ENCODE measurements at regions not wholly inside any gene's neighbourhood (a gene's known extent, or its start where the extent isn't known, plus 50 kb on each side); places are given as distances from the start of the nearest gene placed in this dataset.
"Not testable (repeated sequence)": the region's sequence is repeated elsewhere in the genome, so short reads cannot be mapped to it uniquely, and the experiment has no call there.

DNA sequence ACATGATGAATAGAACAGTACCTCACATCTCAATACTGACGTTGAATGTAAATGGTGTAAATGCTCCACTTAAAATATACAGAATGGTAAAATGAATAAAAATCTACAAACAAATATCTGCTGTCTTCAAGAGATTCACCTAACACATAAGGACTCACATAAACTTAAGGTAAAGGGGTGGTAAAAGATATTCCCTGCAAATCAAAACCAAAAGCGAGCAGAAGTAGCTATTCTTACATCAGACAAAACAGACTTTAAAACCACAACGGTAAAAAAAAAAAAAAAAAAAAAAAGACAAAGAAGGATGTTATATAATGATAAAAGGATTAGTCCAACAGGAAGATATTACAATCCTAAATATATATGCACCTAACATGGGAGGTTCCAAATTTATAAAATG lies 214.0 kb upstream of the MAST4 start:
- Histone ChIP-seq H3K27me3 (ENCODE audit: control insufficient read depth, insufficient read depth, low read length) (no peaks in the 10 kb centered on the region), H3K4me1 (ENCODE audit: control insufficient read depth, insufficient read depth, low read length) (no peaks in the 10 kb centered on the region), H3K9ac (ENCODE audit: low read depth, low read length) (no peak overlapping the region), H3K9me3 (replicated peaks; ENCODE audit: low read length) (no peaks in the 10 kb centered on the region), H3K36me3 (ENCODE audit: insufficient read depth, low read length) (no peaks in the 10 kb centered on the region), H3K4me3 (ENCODE audit: low read length) (no peak overlapping the region), H3K4me2 (ENCODE audit: low read length) (no peak overlapping the region)

- not testable (repeated sequence) for H3K4me2 ChIP-seq (ENCODE audit: low read length); H3K4me3 ChIP-seq (ENCODE audit: low read length); H3K4me1 ChIP-seq (ENCODE audit: control insufficient read depth, insufficient read depth, low read length); H3K9ac ChIP-seq (ENCODE audit: low read depth, low read length); H3K27me3 ChIP-seq (ENCODE audit: control insufficient read depth, insufficient read depth, low read length); H3K9me3 ChIP-seq (replicated peaks; ENCODE audit: low read length); H3K36me3 ChIP-seq (ENCODE audit: insufficient read depth, low read length)
Measured at GRCh38 chr5:66405145-66405544, 191.0 kb upstream of the MAST4 start.

- H3K4me3 ChIP-seq (ENCODE audit: low read length), result no peak overlapping the region
- H3K4me1 ChIP-seq (ENCODE audit: control insufficient read depth, insufficient read depth, low read length), result no peaks in the 10 kb centered on the region
- H3K9me3 ChIP-seq (replicated peaks; ENCODE audit: low read length), result no peaks in the 10 kb centered on the region
- no peaks in the 10 kb centered on the region for H3K27me3 ChIP-seq (ENCODE audit: control insufficient read depth, insufficient read depth, low read length)
- H3K4me2 ChIP-seq (ENCODE audit: low read length), result no peak overlapping the region
- no peaks in the 10 kb centered on the region for H3K36me3 ChIP-seq (ENCODE audit: insufficient read depth, low read length)
- no peak overlapping the region for H3K9ac ChIP-seq (ENCODE audit: low read depth, low read length)
Measured at GRCh38 chr5:66406761-66407336, 189.3 kb upstream of the MAST4 start.

- H3K27me3 ChIP-seq (ENCODE audit: control insufficient read depth, insufficient read depth, low read length), result no peaks in the 10 kb centered on the region
- H3K9me3 ChIP-seq (replicated peaks; ENCODE audit: low read length), result no peaks in the 10 kb centered on the region
- H3K4me3 ChIP-seq (ENCODE audit: low read length), result no peak overlapping the region
- H3K9ac ChIP-seq (ENCODE audit: low read depth, low read length), result no peak overlapping the region
- no peak overlapping the region for H3K4me2 ChIP-seq (ENCODE audit: low read length)
- H3K36me3 ChIP-seq (ENCODE audit: insufficient read depth, low read length), result no peaks in the 10 kb centered on the region
- no peaks in the 10 kb centered on the region for H3K4me1 ChIP-seq (ENCODE audit: control insufficient read depth, insufficient read depth, low read length)
Measured at GRCh38 chr5:66407765-66408164, 188.4 kb upstream of the MAST4 start.

DNA sequence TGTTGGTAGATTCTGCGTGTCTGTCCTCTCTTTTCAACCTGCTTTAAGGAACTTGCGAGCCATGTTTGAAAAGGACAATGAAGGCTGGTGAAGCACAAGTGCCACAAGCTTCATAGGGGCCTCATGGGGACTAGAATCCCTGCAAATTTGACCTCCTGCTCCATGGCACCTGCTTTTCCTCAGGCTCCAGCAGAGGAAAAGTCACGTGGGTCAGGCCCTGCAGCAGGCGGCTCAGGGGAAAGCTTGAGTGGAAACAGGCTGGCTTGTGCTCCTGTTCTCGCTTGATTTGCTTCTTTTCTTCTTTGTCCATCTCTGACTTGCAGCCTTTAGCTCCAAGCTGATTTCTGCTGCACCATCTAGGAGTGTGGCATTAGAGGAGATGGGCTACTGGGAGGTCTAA lies 187.6 kb upstream of the MAST4 start:
- Histone ChIP-seq H3K4me3 (ENCODE audit: low read length) (no peak overlapping the region), H3K9me3 (replicated peaks; ENCODE audit: low read length) (no peaks in the 10 kb centered on the region), H3K27me3 (ENCODE audit: control insufficient read depth, insufficient read depth, low read length) (no peaks in the 10 kb centered on the region), H3K9ac (ENCODE audit: low read depth, low read length) (no peak overlapping the region), H3K4me2 (ENCODE audit: low read length) (no peak overlapping the region), H3K4me1 (ENCODE audit: control insufficient read depth, insufficient read depth, low read length) (no peaks in the 10 kb centered on the region), H3K36me3 (ENCODE audit: insufficient read depth, low read length) (no peaks in the 10 kb centered on the region)

GRCh38 chr5:66410122-66410521 lies 186.1 kb upstream of the MAST4 start:
- no peak overlapping the region for H3K4me2 ChIP-seq (ENCODE audit: low read length)

DNA sequence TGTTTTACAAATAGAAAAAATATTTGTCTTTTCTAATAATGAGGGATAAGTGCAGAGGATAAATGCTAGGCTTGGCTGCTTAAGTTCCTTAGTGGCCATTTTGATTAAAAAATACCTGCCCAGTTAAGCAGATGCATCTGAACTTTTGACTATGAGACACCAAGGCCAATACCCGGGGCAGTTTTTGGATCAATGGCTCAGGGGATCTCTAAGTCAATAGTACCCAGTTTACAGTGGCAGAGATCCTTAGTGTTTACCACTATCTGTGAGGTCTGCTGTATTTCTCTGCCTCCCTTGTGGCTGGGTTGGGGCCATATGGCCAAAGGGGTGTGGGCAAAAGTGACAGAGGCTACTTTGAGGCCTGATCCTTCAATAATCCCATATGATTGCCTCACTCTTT lies 184.5 kb upstream of the MAST4 start:
- Histone ChIP-seq H3K9me3 (replicated peaks; ENCODE audit: low read length) (no peaks in the 10 kb centered on the region), H3K4me3 (ENCODE audit: low read length) (no peak overlapping the region), H3K4me1 (ENCODE audit: control insufficient read depth, insufficient read depth, low read length) (no peaks in the 10 kb centered on the region), H3K27me3 (ENCODE audit: control insufficient read depth, insufficient read depth, low read length) (no peaks in the 10 kb centered on the region), H3K4me2 (ENCODE audit: low read length) (no peak overlapping the region), H3K9ac (ENCODE audit: low read depth, low read length) (no peak overlapping the region), H3K36me3 (ENCODE audit: insufficient read depth, low read length) (no peaks in the 10 kb centered on the region)

More at GRCh38 chr5:66410122-66410521, 186.1 kb upstream of the MAST4 start:
- H3K4me3 ChIP-seq (ENCODE audit: low read length), result no peak overlapping the region
- H3K27me3 ChIP-seq (ENCODE audit: control insufficient read depth, insufficient read depth, low read length), result no peaks in the 10 kb centered on the region
- no peaks in the 10 kb centered on the region for H3K4me1 ChIP-seq (ENCODE audit: control insufficient read depth, insufficient read depth, low read length)
- H3K36me3 ChIP-seq (ENCODE audit: insufficient read depth, low read length), result no peaks in the 10 kb centered on the region
- no peaks in the 10 kb centered on the region for H3K9me3 ChIP-seq (replicated peaks; ENCODE audit: low read length)
- no peak overlapping the region for H3K9ac ChIP-seq (ENCODE audit: low read depth, low read length)

GRCh38 chr5:66413931-66414330 lies 182.3 kb upstream of the MAST4 start:
- no peaks in the 10 kb centered on the region for H3K9me3 ChIP-seq (replicated peaks; ENCODE audit: low read length)
- H3K4me1 ChIP-seq (ENCODE audit: control insufficient read depth, insufficient read depth, low read length), result no peaks in the 10 kb centered on the region
- no peaks in the 10 kb centered on the region for H3K36me3 ChIP-seq (ENCODE audit: insufficient read depth, low read length)
- no peak overlapping the region for H3K9ac ChIP-seq (ENCODE audit: low read depth, low read length)
- no peaks in the 10 kb centered on the region for H3K27me3 ChIP-seq (ENCODE audit: control insufficient read depth, insufficient read depth, low read length)
- H3K4me3 ChIP-seq (ENCODE audit: low read length), result no peak overlapping the region
- no peak overlapping the region for H3K4me2 ChIP-seq (ENCODE audit: low read length)

GRCh38 chr5:66415208-66415607 lies 181.0 kb upstream of the MAST4 start:
- no peaks in the 10 kb centered on the region for H3K9me3 ChIP-seq (replicated peaks; ENCODE audit: low read length)
- H3K9ac ChIP-seq (ENCODE audit: low read depth, low read length), result no peak overlapping the region
- H3K27me3 ChIP-seq (ENCODE audit: control insufficient read depth, insufficient read depth, low read length), result no peaks in the 10 kb centered on the region
- H3K36me3 ChIP-seq (ENCODE audit: insufficient read depth, low read length), result no peaks in the 10 kb centered on the region
- H3K4me2 ChIP-seq (ENCODE audit: low read length), result no peak overlapping the region
- no peak overlapping the region for H3K4me3 ChIP-seq (ENCODE audit: low read length)
- H3K4me1 ChIP-seq (ENCODE audit: control insufficient read depth, insufficient read depth, low read length), result no peaks in the 10 kb centered on the region

DNA sequence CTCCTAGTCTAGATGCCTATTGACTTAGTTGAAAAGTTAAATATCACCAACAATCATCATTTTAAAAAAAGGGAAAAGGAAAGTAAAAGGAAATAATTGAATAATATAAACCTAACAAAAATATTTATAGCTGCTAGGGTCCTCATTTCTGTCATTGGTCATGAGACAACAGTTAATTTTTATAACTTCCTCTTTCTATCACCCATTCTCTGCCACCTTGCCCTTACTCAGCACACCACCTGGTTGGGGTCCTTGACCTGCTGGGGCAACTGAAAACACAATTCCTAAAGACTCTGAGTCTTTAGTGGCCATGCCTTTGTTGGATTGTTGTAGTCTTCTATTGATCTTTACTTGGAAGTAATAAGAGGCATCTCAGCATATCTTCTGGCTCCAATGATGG lies 179.5 kb upstream of the MAST4 start:
- no peaks in the 10 kb centered on the region for H3K36me3 ChIP-seq (ENCODE audit: insufficient read depth, low read length)
- H3K4me2 ChIP-seq (ENCODE audit: low read length), result no peak overlapping the region
- no peak overlapping the region for H3K4me3 ChIP-seq (ENCODE audit: low read length)
- no peaks in the 10 kb centered on the region for H3K27me3 ChIP-seq (ENCODE audit: control insufficient read depth, insufficient read depth, low read length)
- H3K9me3 ChIP-seq (replicated peaks; ENCODE audit: low read length), result no peaks in the 10 kb centered on the region
- H3K4me1 ChIP-seq (ENCODE audit: control insufficient read depth, insufficient read depth, low read length), result no peaks in the 10 kb centered on the region
- H3K9ac ChIP-seq (ENCODE audit: low read depth, low read length), result no peak overlapping the region

GRCh38 chr5:66417781-66418180 lies 178.4 kb upstream of the MAST4 start:
- Histone ChIP-seq H3K4me2 (ENCODE audit: low read length) (no peak overlapping the region), H3K36me3 (ENCODE audit: insufficient read depth, low read length) (no peaks in the 10 kb centered on the region), H3K9me3 (replicated peaks; ENCODE audit: low read length) (no peaks in the 10 kb centered on the region), H3K27me3 (ENCODE audit: control insufficient read depth, insufficient read depth, low read length) (no peaks in the 10 kb centered on the region), H3K4me3 (ENCODE audit: low read length) (no peak overlapping the region), H3K9ac (ENCODE audit: low read depth, low read length) (no peak overlapping the region), H3K4me1 (ENCODE audit: control insufficient read depth, insufficient read depth, low read length) (no peaks in the 10 kb centered on the region)

DNA sequence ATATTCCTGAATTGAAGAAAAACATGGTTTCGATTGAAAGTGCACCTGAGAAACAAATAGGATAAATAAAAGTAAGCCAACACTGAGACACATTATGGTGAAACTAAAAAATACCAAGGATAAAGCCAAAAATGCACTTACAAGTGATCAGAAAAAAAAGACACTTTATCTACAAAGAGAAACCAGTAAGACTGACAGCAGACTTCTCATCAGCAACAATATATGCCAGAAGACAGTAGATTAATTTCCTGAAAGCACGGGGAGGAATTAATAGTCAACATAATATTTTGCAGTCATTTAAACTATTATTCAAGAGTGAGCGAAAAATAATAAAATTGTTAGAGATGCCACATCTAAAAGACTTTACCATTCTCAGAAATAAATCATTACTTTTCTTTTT lies 172.7 kb upstream of the MAST4 start:
- Histone ChIP-seq H3K36me3 (ENCODE audit: insufficient read depth, low read length) (no peaks in the 10 kb centered on the region), H3K9ac (ENCODE audit: low read depth, low read length) (no peak overlapping the region), H3K27me3 (ENCODE audit: control insufficient read depth, insufficient read depth, low read length) (no peaks in the 10 kb centered on the region), H3K4me3 (ENCODE audit: low read length) (no peak overlapping the region), H3K9me3 (replicated peaks; ENCODE audit: low read length) (no peaks in the 10 kb centered on the region), H3K4me2 (ENCODE audit: low read length) (no peak overlapping the region), H3K4me1 (ENCODE audit: control insufficient read depth, insufficient read depth, low read length) (no peaks in the 10 kb centered on the region)

Measured in skeletal muscle satellite cell (primary cell).